HepG2 (cell line): ENCODE measurements at regions not wholly inside any gene's neighbourhood (a gene's known extent, or its start where the extent isn't known, plus 50 kb on each side); places are given as distances from the start of the nearest gene placed in this dataset.

Source experiments
- ATAC-seq: fragments of 200-7000 bp; cut with Tn5 transposase; 3 replicates; pipeline ENCODE4 v1.9.1; 2020; ENCODE audit warnings: mild to moderate bottlenecking, moderate library complexity
- BruUV-seq: library from RNA; stranded (reverse); fragments of 400-500 nt; replicated peaks from 2 replicates; lab custom pipeline; 2021; lab: Mats Ljungman, UMichigan
- CTCF ChIA-PET: fragments of 300-600 bp; formaldehyde crosslinking; extraction: SDS; loops from one replicate; lab custom pipeline; 2021; ENCODE audit warnings: low total read pairs, inconsistent platforms, low intra/inter-chr PET ratio; lab: Yijun Ruan, JAX
- POLR2A ChIA-PET: fragments of 350-600 bp; sonication (Branson Sonifier 250); formaldehyde crosslinking; loops from one replicate; lab custom pipeline; 2020; ENCODE audit warnings: antibody characterized with exemption, inconsistent platforms; lab: Yijun Ruan, JAX
- DNase-seq: peaks from one replicate; pipeline ENCODE4 v3.0.0-alpha.2; 2015; ENCODE audit warnings: low spot score
- FAIRE-seq: peaks from 3 replicates; lab custom pipeline; 2011; peaks lifted over from hg19 to GRCh38; lab: Jason Lieb, UNC
- H2AFZ ChIP-seq: one replicate; pipeline ENCODE4 v1.6.1; 2011; ENCODE audit warnings: low read length, inconsistent platforms
- H3K27ac ChIP-seq: fragments of 300-600 bp; 3 replicates; pipeline ENCODE4 v1.8.0; 2011; ENCODE audit warnings: mixed run types, mild to moderate bottlenecking, mixed read lengths, low read length, inconsistent platforms; ENCODE audit not compliant: insufficient read depth; ENCODE audit errors: extremely low read length
- H3K27me3 ChIP-seq, 2 experiments: fragments of 200-600 bp in 1 of 2; 2 replicates in 1 of 2; 3 replicates in 1 of 2; pipeline versions ENCODE4 v1.6.0 to v1.8.0; 2011; ENCODE audit warnings: low read length in 2 of 2, mild to moderate bottlenecking in 2 of 2, moderate library complexity in 2 of 2, inconsistent platforms in 1 of 2; ENCODE audit not compliant: insufficient read depth in 2 of 2, control insufficient read depth in 1 of 2
- H3K36me3 ChIP-seq, 2 experiments: fragments of 200-600 bp in 1 of 2; replicated peaks in 1 of 2; 2 replicates in 1 of 2; 3 replicates in 1 of 2; pipeline versions ENCODE4 v1.5.1 to v1.8.0; 2011; ENCODE audit warnings: low read length in 2 of 2, inconsistent platforms in 1 of 2; ENCODE audit not compliant: insufficient read depth in 2 of 2, control insufficient read depth in 1 of 2
- H3K4me1 ChIP-seq: 2 replicates; pipeline ENCODE4 v1.5.1; 2012; ENCODE audit warnings: low read length, inconsistent platforms; ENCODE audit not compliant: insufficient read depth
- H3K4me2 ChIP-seq: 2 replicates; pipeline ENCODE4 v1.6.0; 2011; ENCODE audit warnings: low read depth, low read length, inconsistent platforms
- H3K4me3 ChIP-seq, 3 experiments: fragments of 200-600 bp in 1 of 3; sonication (generic), shearing (Covaris generic) in 1 of 3; replicated peaks in 1 of 3; 2 replicates each; pipeline ENCODE4 v1.5.1; 2011 to 2016; ENCODE audit warnings: low read length in 3 of 3, inconsistent platforms in 2 of 3, low read depth in 2 of 3, mild to moderate bottlenecking in 2 of 3, control low read depth in 1 of 3, mixed read lengths in 1 of 3; ENCODE audit not compliant: insufficient read depth in 1 of 3
- H3K79me2 ChIP-seq: one replicate; pipeline ENCODE4 v1.6.1; 2011; ENCODE audit warnings: low read length, inconsistent platforms; ENCODE audit not compliant: insufficient read depth
- H3K9ac ChIP-seq: 2 replicates; pipeline ENCODE4 v1.6.0; 2011; ENCODE audit warnings: mild to moderate bottlenecking, low read depth, low read length, inconsistent platforms; ENCODE audit not compliant: insufficient read depth
- H3K9me3 ChIP-seq: 2 replicates; pipeline ENCODE4 v1.5.1; 2012; ENCODE audit warnings: mild to moderate bottlenecking, low read length
- H4K20me1 ChIP-seq: 2 replicates; pipeline ENCODE4 v1.6.0; 2011; ENCODE audit warnings: inconsistent platforms, mild to moderate bottlenecking, low read length, moderate library complexity; ENCODE audit not compliant: insufficient read depth
- GATA4 ChIP-seq: sonication (generic); IDR thresholded peaks from 2 replicates; pipeline ENCODE4 v1.6.1; 2016; ENCODE audit warnings: antibody characterized with exemption, low read depth, borderline replicate concordance
- HDAC2 ChIP-seq: sonication (generic); formaldehyde crosslinking; IDR thresholded peaks from 2 replicates; pipeline ENCODE4 v1.4.0; 2020; ENCODE audit warnings: missing genetic modification reagents
- MNT ChIP-seq: fragments of 450-650 bp; IDR thresholded peaks from 2 replicates; pipeline ENCODE4 v1.6.1; 2016
- NBN ChIP-seq: fragments of 450-650 bp; conservative IDR thresholded peaks from 2 replicates; pipeline ENCODE4 v1.6.1; 2017
- SUZ12 ChIP-seq: fragments of 150-350 bp; IDR thresholded peaks from 2 replicates; pipeline ENCODE4 v1.6.1; 2014; ENCODE audit warnings: low read depth, low read length
- SYNCRIP ChIP-seq: fragments of 200-400 bp; formaldehyde crosslinking; IDR thresholded peaks from 2 replicates; pipeline ENCODE4 v1.6.1; 2018; ENCODE audit warnings: mild to moderate bottlenecking, low read depth, low read length; ENCODE audit not compliant: insufficient read depth
- TEAD2 ChIP-seq: sonication (generic); formaldehyde crosslinking; IDR thresholded peaks from 2 replicates; pipeline ENCODE4 v1.9.0; 2021; ENCODE audit warnings: missing genetic modification reagents
- ZNF235 ChIP-seq: sonication (generic); formaldehyde crosslinking; IDR thresholded peaks from 2 replicates; pipeline ENCODE4 v1.8.1; 2023; ENCODE audit warnings: mild to moderate bottlenecking, missing genetic modification reagents, borderline replicate concordance
- ZNF34 ChIP-seq: sonication (generic); formaldehyde crosslinking; IDR thresholded peaks from 2 replicates; pipeline ENCODE4 v1.4.0; 2020; ENCODE audit warnings: mild to moderate bottlenecking, missing genetic modification reagents, borderline replicate concordance
- ZNF510 ChIP-seq: sonication (generic); formaldehyde crosslinking; IDR thresholded peaks from 2 replicates; pipeline ENCODE4 v1.4.0; 2020; ENCODE audit warnings: low read depth, mild to moderate bottlenecking, missing genetic modification reagents
- ZNF574 ChIP-seq: sonication (generic); formaldehyde crosslinking; IDR thresholded peaks from 2 replicates; pipeline ENCODE4 v1.4.0; 2020; ENCODE audit warnings: missing genetic modification reagents
- ZNF616 ChIP-seq: sonication (generic); formaldehyde crosslinking; IDR thresholded peaks from 2 replicates; pipeline ENCODE4 v1.5.0; 2020; ENCODE audit warnings: low read depth, mild to moderate bottlenecking, missing genetic modification reagents
- ZNF883 ChIP-seq: sonication (generic); formaldehyde crosslinking; IDR thresholded peaks from 2 replicates; pipeline ENCODE4 v1.5.1; 2020; ENCODE audit warnings: mild to moderate bottlenecking, missing genetic modification reagents; ENCODE audit errors: not compliant biosample characterization
- ZSCAN12 ChIP-seq: sonication (generic); formaldehyde crosslinking; IDR thresholded peaks from 2 replicates; pipeline ENCODE4 v1.9.0; 2021; ENCODE audit warnings: mild to moderate bottlenecking, missing genetic modification reagents
- ZSCAN20 ChIP-seq: sonication (generic); formaldehyde crosslinking; IDR thresholded peaks from 2 replicates; pipeline ENCODE4 v1.4.0; 2020; ENCODE audit warnings: missing genetic modification reagents, mild to moderate bottlenecking, borderline replicate concordance
- WGBS: methylation state at CpG from one replicate; pipeline ENCODE4 v1.1.6; 2017; ENCODE audit warnings: low lambda C conversion rate; 5-methylcytosine and 5-hydroxymethylcytosine counted together
- in situ Hi-C: cut with HindIII; loops from 2 replicates; pipeline ENCODE4 v1.10.0; 2017; ENCODE audit warnings: low pct_unique_long_range_greater_than_20kb; ENCODE audit not compliant: extremely low pct_ligation_motif_present
- intact Hi-C: fragments of 100-400 bp; cut with micrococcal nuclease; formaldehyde crosslinking; loops from one replicate; pipeline ENCODE4 v1.10.0; 2022; ENCODE audit not compliant: unreplicated experiment

DNA sequence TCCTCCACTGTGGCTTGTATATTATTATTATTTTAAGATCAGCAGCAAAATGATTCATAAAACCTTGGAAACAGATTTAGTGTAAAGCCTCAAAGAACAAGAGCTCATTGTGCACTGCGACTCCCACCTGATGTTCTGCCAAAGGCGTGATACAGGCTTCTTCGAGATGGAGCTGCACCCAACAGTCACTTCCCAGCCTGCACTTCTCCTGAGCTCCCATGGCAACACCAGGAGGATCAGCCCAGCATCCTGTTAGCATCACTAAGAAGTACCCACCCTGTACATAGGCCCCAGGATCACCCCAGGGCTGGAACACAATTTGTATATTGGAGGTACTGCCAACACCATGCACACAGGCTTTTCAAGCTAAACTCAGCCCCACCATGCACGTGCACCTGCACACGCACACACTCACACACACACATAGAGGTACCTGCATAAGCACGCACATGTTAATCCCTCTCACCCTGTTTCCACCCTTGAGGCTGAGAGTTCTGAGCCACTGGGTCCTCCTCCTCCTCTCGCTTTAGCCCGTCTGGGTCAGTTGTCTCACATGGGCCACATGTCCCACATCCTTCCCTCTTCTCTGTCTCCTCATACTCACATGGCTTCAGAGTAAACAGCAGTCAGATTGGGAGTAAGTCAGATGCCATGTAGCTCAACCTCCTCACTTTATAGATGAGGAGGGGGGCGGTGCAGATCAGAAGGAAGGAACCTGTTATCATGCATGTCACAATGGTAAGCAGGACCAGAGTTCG is 281.9 kb upstream of the POU3F1 start:
- in situ Hi-C loops, result no loop called here
- H3K27me3 ChIP-seq, result peaks cover 2 to 13% of the 10 kb centered on the region in 2 experiments; a peak in 3 of 5 replicates
- H3K4me1 ChIP-seq, result no peaks in the 10 kb centered on the region
- no peak for ATAC-seq
- ChIA-PET CTCF (no interaction called here), POLR2A (no interaction called here)
- TF ChIP-seq MNT (peak; percentile 56), TEAD2 (CRISPR knock-in tag) (no peak)
- no peaks in the 10 kb centered on the region for H3K36me3 ChIP-seq
- no peak for DNase-seq
- no peak for FAIRE-seq
- intact Hi-C loops, result no loop called here
- H3K79me2 ChIP-seq, result no peaks in the 10 kb centered on the region
- 43% methylated on average over 10 of the region's 10 CpGs for WGBS
- H3K9ac ChIP-seq, result no peak overlapping the region
- no peak overlapping the region for H3K4me3 ChIP-seq
- no TSS peak for BruUV-seq
- H2AFZ ChIP-seq, result no peak overlapping the region
- no peak overlapping the region for H3K4me2 ChIP-seq
- H3K9me3 ChIP-seq, result no peaks in the 10 kb centered on the region
- H3K27ac ChIP-seq, result no peak overlapping the region
- no peaks in the 10 kb centered on the region for H4K20me1 ChIP-seq

- no TSS peak for BruUV-seq
- in situ Hi-C loops, result no loop called here
- no peak for DNase-seq
- CTCF ChIA-PET, result no interaction called here
- no peak overlapping the region for H3K9ac ChIP-seq
- ATAC-seq, result no peak
- H3K4me3 ChIP-seq, result no peak overlapping the region
- no peaks in the 10 kb centered on the region for H4K20me1 ChIP-seq
- intact Hi-C loops, result no loop called here
- H3K27ac ChIP-seq, result no peak overlapping the region
- POLR2A ChIA-PET, result no interaction called here
- no peaks in the 10 kb centered on the region for H3K4me1 ChIP-seq
- no peak for FAIRE-seq
- no peaks in the 10 kb centered on the region for H3K36me3 ChIP-seq
- no peaks in the 10 kb centered on the region for H3K79me2 ChIP-seq
- WGBS, result 0% methylated on average over 2 of the region's 2 CpGs
- no peak overlapping the region for H3K4me2 ChIP-seq
- H3K9me3 ChIP-seq, result no peaks in the 10 kb centered on the region
- no peak overlapping the region for H2AFZ ChIP-seq
- H3K27me3 ChIP-seq, result peaks cover 2 to 14% of the 10 kb centered on the region in 2 experiments; a peak in 3 of 5 replicates
- TF ChIP-seq ZNF235 (CRISPR knock-in tag) (no peak), ZNF574 (CRISPR knock-in tag) (no peak), ZNF883 (CRISPR knock-in tag) (no peak), ZSCAN20 (CRISPR knock-in tag) (no peak), NBN (no peak), ZNF616 (CRISPR knock-in tag) (no peak), GATA4 (no peak), SUZ12 (no peak), ZSCAN12 (CRISPR knock-in tag) (no peak), SYNCRIP (no peak), HDAC2 (no peak), ZNF34 (CRISPR knock-in tag) (no peak), ZNF510 (CRISPR knock-in tag) (no peak)
Measured at GRCh38 chr1:38327559-38327973, 281.0 kb upstream of the POU3F1 start.
